Vagina (tissue), 2 donors: ENCODE measurements at regions not wholly inside any gene's neighbourhood (a gene's known extent, or its start where the extent isn't known, plus 50 kb on each side); places are given as distances from the start of the nearest gene placed in this dataset.

Experiments
- DNase-seq, 2 donors: peaks; one replicate each; pipeline ENCODE4 v3.0.0-alpha.2; 2017; ENCODE audit errors: extremely low spot score in 2 of 2
- H3K27ac ChIP-seq: fragments of 200-600 bp; sonication (generic); one replicate; pipeline ENCODE4 v1.5.1; 2019
- H3K27me3 ChIP-seq: fragments of 200-600 bp; sonication (generic); one replicate; pipeline ENCODE4 v1.5.1; 2019
- H3K36me3 ChIP-seq, 2 donors: fragments of 200-600 bp; sonication (generic); one replicate each; pipeline ENCODE4 v1.5.1; 2017 to 2019
- H3K4me1 ChIP-seq: fragments of 200-600 bp; sonication (generic); one replicate; pipeline ENCODE4 v1.5.1; 2019
- H3K4me3 ChIP-seq, 2 donors: fragments of 200-600 bp; sonication (generic); 1 replicate in 1 of 2; 2 replicates in 1 of 2; pipeline ENCODE4 v1.5.1; 2016 to 2019
- H3K9me3 ChIP-seq: fragments of 200-600 bp; sonication (generic); one replicate; pipeline ENCODE4 v1.5.1; 2019
- CTCF ChIP-seq, 3 experiments: fragments of 450-650 bp in 2 of 3; fragments of 200-600 bp in 1 of 3; sonication (generic) in 1 of 3; IDR thresholded peaks; one replicate each; pipeline ENCODE4 v1.5.1; 2017 to 2019; ENCODE audit warnings: antibody characterized with exemption in 3 of 3, mild to moderate bottlenecking in 2 of 3, moderate library complexity in 2 of 3
- POLR2A ChIP-seq, 2 donors: fragments of 450-650 bp; IDR thresholded peaks; one replicate each; pipeline ENCODE4 v1.6.1; 2017; ENCODE audit warnings: antibody characterized with exemption in 2 of 2, mild to moderate bottlenecking in 2 of 2, moderate library complexity in 2 of 2
- POLR2AphosphoS5 ChIP-seq, 2 donors: sonication (generic); formaldehyde crosslinking; IDR thresholded peaks; one replicate each; pipeline ENCODE4 v1.9.0; 2017; ENCODE audit warnings: antibody characterized with exemption in 2 of 2, mild to moderate bottlenecking in 2 of 2, low read depth in 1 of 2; ENCODE audit not compliant: insufficient read depth in 1 of 2
- intact Hi-C: fragments of 100-400 bp; cut with DNase I; formaldehyde crosslinking; loops from one replicate; pipeline ENCODE4 v1.15.1; 2023

GRCh38 chr12:113751513-113751912, 214.6 kb downstream of the RBM19 start:
- Histone ChIP-seq H3K27ac (no peak overlapping the region), H3K36me3 (no peaks in the 10 kb centered on the region), H3K4me3 (no peak overlapping the region), H3K4me1 (no peaks in the 10 kb centered on the region), H3K27me3 (no peaks in the 10 kb centered on the region), H3K9me3 (no peaks in the 10 kb centered on the region)
- TF ChIP-seq CTCF (IDR thresholded peaks at IDR 0.05): no peak
- TF ChIP-seq POLR2A (IDR thresholded peaks at IDR 0.05): no peak
- no peak for TF ChIP-seq POLR2AphosphoS5 (IDR thresholded peaks at IDR 0.05; ENCODE audit: insufficient read depth in 1 of 2, low read depth in 1 of 2)
- DNase-seq: no peak
- intact Hi-C loops: no loop called here

- TF ChIP-seq CTCF (IDR thresholded peaks at IDR 0.05): no peak
- no peak for TF ChIP-seq POLR2A (IDR thresholded peaks at IDR 0.05)
- TF ChIP-seq POLR2AphosphoS5 (IDR thresholded peaks at IDR 0.05; ENCODE audit: insufficient read depth in 1 of 2, low read depth in 1 of 2): no peak
- no peaks in the 10 kb centered on the region for H3K36me3 ChIP-seq
- H3K4me1 ChIP-seq: no peaks in the 10 kb centered on the region
- H3K27me3 ChIP-seq: no peaks in the 10 kb centered on the region
- intact Hi-C loops: no loop called here
- H3K4me3 ChIP-seq: no peak overlapping the region
- no peak for DNase-seq
- no peaks in the 10 kb centered on the region for H3K9me3 ChIP-seq
- H3K27ac ChIP-seq: no peak overlapping the region
These were observed 216.7 kb downstream of the RBM19 start for GRCh38 chr12:113749433-113749815.

- Histone ChIP-seq H3K4me1 (no peaks in the 10 kb centered on the region), H3K9me3 (no peaks in the 10 kb centered on the region), H3K27ac (no peak overlapping the region), H3K36me3 (no peaks in the 10 kb centered on the region), H3K27me3 (no peaks in the 10 kb centered on the region), H3K4me3 (no peak overlapping the region)
- DNase-seq: no peak
- intact Hi-C loops: no loop called here
- TF ChIP-seq POLR2A (IDR thresholded peaks at IDR 0.05) (no peak), CTCF (IDR thresholded peaks at IDR 0.05) (no peak), POLR2AphosphoS5 (IDR thresholded peaks at IDR 0.05; ENCODE audit: insufficient read depth in 1 of 2, low read depth in 1 of 2) (no peak)
These were observed 217.3 kb downstream of the RBM19 start for GRCh38 chr12:113748707-113749432.

- Histone ChIP-seq H3K9me3 (no peaks in the 10 kb centered on the region), H3K4me1 (no peaks in the 10 kb centered on the region), H3K36me3 (no peaks in the 10 kb centered on the region), H3K27me3 (no peaks in the 10 kb centered on the region), H3K27ac (no peak overlapping the region), H3K4me3 (no peak overlapping the region)
- no peak for DNase-seq
- no peak for TF ChIP-seq CTCF (IDR thresholded peaks at IDR 0.05)
- TF ChIP-seq POLR2A (IDR thresholded peaks at IDR 0.05): no peak
- no peak for TF ChIP-seq POLR2AphosphoS5 (IDR thresholded peaks at IDR 0.05; ENCODE audit: insufficient read depth in 1 of 2, low read depth in 1 of 2)
- intact Hi-C loops: no loop called here
These were observed 219.1 kb downstream of the RBM19 start for GRCh38 chr12:113747017-113747416.

- no peak overlapping the region for H3K4me3 ChIP-seq
- DNase-seq: no peak
- H3K27me3 ChIP-seq: no peaks in the 10 kb centered on the region
These were observed 221.2 kb downstream of the RBM19 start for GRCh38 chr12:113744802-113745395.

More at GRCh38 chr12:113744802-113745395, 221.2 kb downstream of the RBM19 start:
- intact Hi-C loops: no loop called here
- TF ChIP-seq CTCF (IDR thresholded peaks at IDR 0.05) (no peak), POLR2A (IDR thresholded peaks at IDR 0.05) (no peak), POLR2AphosphoS5 (IDR thresholded peaks at IDR 0.05; ENCODE audit: insufficient read depth in 1 of 2, low read depth in 1 of 2) (no peak)
- Histone ChIP-seq H3K27ac (no peak overlapping the region), H3K9me3 (no peaks in the 10 kb centered on the region), H3K4me1 (no peaks in the 10 kb centered on the region), H3K36me3 (no peaks in the 10 kb centered on the region)
